ENCODE measurements at regions not wholly inside any gene's neighbourhood (a gene's known extent, or its start where the extent isn't known, plus 50 kb on each side); places are given as distances from the start of the nearest gene placed in this dataset.

DNA sequence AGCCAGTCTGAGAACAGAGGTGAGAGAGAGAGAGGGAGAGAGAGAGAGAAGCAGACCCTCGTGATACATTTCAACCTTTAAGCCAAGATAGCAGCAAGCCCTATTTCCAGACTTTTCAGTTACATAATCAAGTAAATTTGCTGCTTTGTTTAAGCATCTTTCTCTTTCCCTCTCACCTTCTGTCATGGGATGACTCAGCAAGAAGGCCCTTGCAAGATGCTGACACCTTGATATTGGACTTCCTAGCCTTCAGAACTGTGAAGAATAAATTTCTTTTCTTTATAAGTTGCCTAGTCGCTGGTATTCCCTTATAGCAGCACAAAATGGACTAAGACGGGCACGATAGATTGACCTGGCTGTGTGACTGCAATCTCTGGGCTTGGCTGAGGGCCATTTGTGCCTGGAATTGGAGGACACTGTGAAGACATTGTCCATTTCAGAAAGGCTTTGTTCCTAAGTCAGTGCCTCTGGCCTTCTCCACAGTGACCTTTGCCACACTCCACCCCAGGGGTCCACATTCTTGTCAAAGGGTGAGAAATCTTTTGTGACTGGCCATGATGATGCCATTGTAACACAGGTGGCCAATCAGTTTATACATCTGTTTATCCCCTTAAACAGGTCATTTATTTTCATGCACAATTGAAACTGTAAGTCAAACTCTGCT, 51.3 kb upstream of the ITSN2 start:
- H3K27me3 Mint-ChIP-seq (ENCODE audit: low read depth), result peaks cover 5% of the 10 kb centered on the region
- no peak overlapping the region for H3K4me3 Mint-ChIP-seq
- H3K4me1 Mint-ChIP-seq (ENCODE audit: low read depth), result peaks cover 2% of the 10 kb centered on the region
- H3K27ac Mint-ChIP-seq, result no peak overlapping the region
- no peaks in the 10 kb centered on the region for H3K36me3 Mint-ChIP-seq (ENCODE audit: low read depth)
- H3K9me3 Mint-ChIP-seq, result no peaks in the 10 kb centered on the region

DNA sequence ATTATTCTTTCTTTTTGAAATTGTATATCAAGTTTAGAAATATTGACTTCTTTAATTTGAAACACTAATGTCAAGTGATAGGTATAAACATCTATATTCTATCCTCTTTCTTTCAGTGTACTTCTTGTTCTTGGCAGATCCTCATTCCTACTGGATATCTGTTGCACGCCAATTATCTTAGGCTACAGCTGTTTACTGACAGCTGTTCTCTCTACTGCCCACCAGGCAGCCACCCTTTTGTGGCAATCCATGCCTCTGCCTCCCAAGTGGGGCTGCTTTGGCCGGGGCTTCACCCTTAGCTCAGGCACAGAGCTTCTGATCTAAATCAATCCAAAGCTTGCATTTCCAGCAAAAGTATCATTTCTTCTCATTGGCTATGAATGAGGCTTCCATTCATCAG, 50.6 kb upstream of the ITSN2 start:
- H3K36me3 Mint-ChIP-seq (ENCODE audit: low read depth), result no peaks in the 10 kb centered on the region
- H3K4me1 Mint-ChIP-seq (ENCODE audit: low read depth), result peaks cover 2% of the 10 kb centered on the region
- no peaks in the 10 kb centered on the region for H3K9me3 Mint-ChIP-seq
- no peak overlapping the region for H3K27ac Mint-ChIP-seq
- H3K4me3 Mint-ChIP-seq, result no peak overlapping the region
- H3K27me3 Mint-ChIP-seq (ENCODE audit: low read depth), result peaks cover 5% of the 10 kb centered on the region

DNA sequence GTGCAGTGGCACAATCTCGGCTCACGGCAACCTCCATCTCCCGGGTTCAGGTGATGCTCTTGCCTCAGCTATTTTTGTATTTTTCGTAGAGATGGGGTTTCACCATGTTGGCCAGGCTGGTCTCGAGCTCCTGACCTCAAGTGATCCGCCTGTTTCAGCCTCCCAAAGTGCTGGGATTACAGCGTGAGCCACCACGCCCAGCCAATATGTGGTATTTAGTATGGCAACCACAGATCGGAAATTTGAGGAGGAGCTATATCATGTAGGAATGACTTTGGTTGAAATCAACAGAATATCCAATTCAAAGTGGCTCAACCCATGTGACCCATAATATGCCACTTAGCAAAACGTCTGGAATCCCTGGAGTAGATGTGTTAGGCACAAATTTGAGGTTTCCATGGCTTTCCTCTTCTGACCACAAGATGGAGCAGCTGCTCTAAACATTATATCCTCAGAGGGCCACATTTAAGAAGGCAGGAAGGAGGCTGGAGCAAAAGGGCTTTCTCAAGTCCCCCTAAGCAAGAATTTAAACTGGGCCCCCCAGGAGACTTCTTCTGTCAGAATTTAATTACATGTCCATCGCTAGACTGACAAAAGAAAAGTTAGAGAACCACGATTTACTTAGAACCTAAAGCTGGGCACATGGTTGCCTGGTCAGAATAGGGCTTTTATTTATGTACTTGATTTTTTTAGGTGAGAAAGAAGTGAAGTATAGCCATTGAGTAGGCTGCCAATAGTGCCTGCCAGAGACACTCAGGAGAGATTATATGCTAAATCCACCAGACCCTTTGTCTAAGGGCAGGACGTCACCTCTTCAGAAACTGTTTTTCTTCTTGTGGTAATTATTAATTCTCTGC, 49.6 kb upstream of the ITSN2 start:
- H3K9me3 Mint-ChIP-seq, result no peaks in the 10 kb centered on the region
- H3K4me3 Mint-ChIP-seq, result no peak overlapping the region
- H3K27ac Mint-ChIP-seq, result no peak overlapping the region
- no peaks in the 10 kb centered on the region for H3K36me3 Mint-ChIP-seq (ENCODE audit: low read depth)
- H3K4me1 Mint-ChIP-seq (ENCODE audit: low read depth), result peaks cover 2% of the 10 kb centered on the region
- H3K27me3 Mint-ChIP-seq (ENCODE audit: low read depth), result peaks cover 5% of the 10 kb centered on the region

Measured in T-helper 1 cell treated with Interleukin-12 subunit alpha and Interleukin-12 subunit beta and Interleukin-4 antibody, amounts not matched to agents 30 μg/mL and 1 μg/mL, for 36 hours (primary cell).